Neural cell (in vitro differentiated cells): ENCODE measurements at regions not wholly inside any gene's neighbourhood (a gene's known extent, or its start where the extent isn't known, plus 50 kb on each side); places are given as distances from the start of the nearest gene placed in this dataset.

Source experiments
- EP300 ChIP-seq: fragments of 450-650 bp; conservative IDR thresholded peaks from 2 replicates; pipeline ENCODE4 v1.6.1; 2014; ENCODE audit warnings: antibody characterized with exemption, mild to moderate bottlenecking, moderate library complexity; ENCODE audit not compliant: poor library complexity, severe bottlenecking
- SMC3 ChIP-seq: fragments of 450-650 bp; conservative IDR thresholded peaks from 2 replicates; pipeline ENCODE4 v1.6.1; 2014; ENCODE audit warnings: antibody characterized with exemption, mild to moderate bottlenecking, moderate library complexity; ENCODE audit not compliant: poor library complexity
- TF ChIP-seq, protein P1 (sequence below): fragments of 450-650 bp; IDR thresholded peaks from 2 replicates; pipeline ENCODE4 v1.5.1; 2014; ENCODE audit warnings: antibody characterized with exemption, mild to moderate bottlenecking, moderate library complexity; ENCODE audit not compliant: poor library complexity, severe bottlenecking

DNA sequence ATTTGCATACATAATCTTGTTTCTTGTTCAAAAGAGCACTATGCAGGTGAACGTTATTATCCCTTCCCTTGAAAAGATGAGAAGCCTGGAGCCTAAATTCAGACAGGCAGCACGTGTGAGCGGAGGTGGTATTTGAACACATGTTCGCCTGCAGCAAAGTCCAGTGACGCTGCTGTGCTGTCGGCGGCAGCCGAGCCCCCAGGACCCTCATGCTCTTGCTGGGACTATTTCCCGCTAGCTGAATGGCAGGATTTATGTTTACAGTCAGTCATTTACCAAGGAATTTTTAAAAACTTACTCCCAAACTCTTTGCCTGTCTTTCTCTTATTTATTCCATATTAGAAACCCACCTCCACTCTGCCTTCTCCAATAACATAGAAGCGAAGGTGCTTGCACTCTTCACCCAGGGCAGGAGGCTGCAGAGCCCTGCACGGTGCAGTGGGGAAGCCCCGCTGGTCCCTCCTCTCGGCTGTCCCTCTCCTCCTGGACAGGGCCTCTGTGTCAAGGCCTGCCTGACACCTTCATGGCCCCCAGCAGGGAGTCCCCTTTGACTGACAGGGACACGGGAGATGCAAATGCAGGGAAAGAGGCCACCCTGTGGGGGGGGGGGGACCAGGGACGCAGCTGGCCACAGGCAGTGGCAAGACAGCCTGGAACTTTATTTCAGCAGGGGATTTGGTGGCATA, 528.5 kb upstream of the B3GAT1 start:
- TF ChIP-seq SMC3 (no peak), EP300 (no peak)
- TF ChIP-seq, protein P1, sequence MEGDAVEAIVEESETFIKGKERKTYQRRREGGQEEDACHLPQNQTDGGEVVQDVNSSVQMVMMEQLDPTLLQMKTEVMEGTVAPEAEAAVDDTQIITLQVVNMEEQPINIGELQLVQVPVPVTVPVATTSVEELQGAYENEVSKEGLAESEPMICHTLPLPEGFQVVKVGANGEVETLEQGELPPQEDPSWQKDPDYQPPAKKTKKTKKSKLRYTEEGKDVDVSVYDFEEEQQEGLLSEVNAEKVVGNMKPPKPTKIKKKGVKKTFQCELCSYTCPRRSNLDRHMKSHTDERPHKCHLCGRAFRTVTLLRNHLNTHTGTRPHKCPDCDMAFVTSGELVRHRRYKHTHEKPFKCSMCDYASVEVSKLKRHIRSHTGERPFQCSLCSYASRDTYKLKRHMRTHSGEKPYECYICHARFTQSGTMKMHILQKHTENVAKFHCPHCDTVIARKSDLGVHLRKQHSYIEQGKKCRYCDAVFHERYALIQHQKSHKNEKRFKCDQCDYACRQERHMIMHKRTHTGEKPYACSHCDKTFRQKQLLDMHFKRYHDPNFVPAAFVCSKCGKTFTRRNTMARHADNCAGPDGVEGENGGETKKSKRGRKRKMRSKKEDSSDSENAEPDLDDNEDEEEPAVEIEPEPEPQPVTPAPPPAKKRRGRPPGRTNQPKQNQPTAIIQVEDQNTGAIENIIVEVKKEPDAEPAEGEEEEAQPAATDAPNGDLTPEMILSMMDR, result no peak
